Neural progenitor cell (in vitro differentiated cells): ENCODE measurements at regions not wholly inside any gene's neighbourhood (a gene's known extent, or its start where the extent isn't known, plus 50 kb on each side); places are given as distances from the start of the nearest gene placed in this dataset.

Source experiments
- DNase-seq: peaks from one replicate; pipeline ENCODE4 v3.0.0-alpha.2; 2016; ENCODE audit warnings: low spot score
- H2AFZ ChIP-seq: fragments of 200-600 bp; sonication (generic); replicated peaks from 2 replicates; pipeline ENCODE4 v1.6.1; 2016; ENCODE audit warnings: antibody characterized with exemption
- H3F3A ChIP-seq: fragments of 200-600 bp; sonication (generic); 2 replicates; pipeline ENCODE4 v1.6.1; 2016; ENCODE audit warnings: antibody characterized with exemption, low read depth
- H3K27ac ChIP-seq: fragments of 200-600 bp; sonication (generic); 2 replicates; pipeline ENCODE4 v1.5.1; 2016; ENCODE audit warnings: mild to moderate bottlenecking
- H3K27me3 ChIP-seq: fragments of 200-600 bp; sonication (generic); 2 replicates; pipeline ENCODE4 v1.6.1; 2016; ENCODE audit warnings: mild to moderate bottlenecking, moderate library complexity
- H3K36me3 ChIP-seq: fragments of 200-600 bp; sonication (generic); 2 replicates; pipeline ENCODE4 v1.5.1; 2016
- H3K4me1 ChIP-seq: fragments of 200-600 bp; sonication (generic); 2 replicates; pipeline ENCODE4 v1.6.1; 2016; ENCODE audit warnings: mixed run types
- H3K4me2 ChIP-seq: fragments of 200-600 bp; sonication (generic); 2 replicates; pipeline ENCODE4 v1.6.1; 2016
- H3K4me3 ChIP-seq: fragments of 200-600 bp; sonication (generic); 2 replicates; pipeline ENCODE4 v1.5.1; 2016
- H3K79me2 ChIP-seq: fragments of 200-600 bp; sonication (generic); 2 replicates; pipeline ENCODE4 v1.6.1; 2016; ENCODE audit warnings: low read depth
- H3K9ac ChIP-seq: fragments of 200-600 bp; sonication (generic); 2 replicates; pipeline ENCODE4 v1.6.1; 2016
- H3K9me3 ChIP-seq: fragments of 200-600 bp; sonication (generic); 2 replicates; pipeline ENCODE4 v1.5.1; 2016; ENCODE audit warnings: low read depth
- H4K20me1 ChIP-seq: fragments of 200-600 bp; sonication (generic); 2 replicates; pipeline ENCODE4 v1.6.1; 2016; ENCODE audit warnings: low read depth
- H3K27ac Mint-ChIP-seq: 3 replicates; pipeline ENCODE4 v1.8.0; 2021; ENCODE audit warnings: mixed read lengths
- H3K27me3 Mint-ChIP-seq: 2 replicates; pipeline ENCODE4 v1.8.0; 2022; ENCODE audit warnings: low read depth, mild to moderate bottlenecking, inconsistent platforms, moderate library complexity, mixed read lengths; ENCODE audit not compliant: insufficient read depth
- H3K36me3 Mint-ChIP-seq: 3 replicates; pipeline ENCODE4 v1.8.0; 2021; ENCODE audit warnings: mixed read lengths
- H3K4me1 Mint-ChIP-seq: 3 replicates; pipeline ENCODE4 v1.8.0; 2021; ENCODE audit warnings: mixed read lengths
- H3K4me3 Mint-ChIP-seq: 3 replicates; pipeline ENCODE4 v1.8.0; 2021; ENCODE audit warnings: mild to moderate bottlenecking, moderate library complexity, mixed read lengths
- H3K9me3 Mint-ChIP-seq: 3 replicates; pipeline ENCODE4 v1.8.0; 2020; ENCODE audit warnings: mixed read lengths
- CTCF ChIP-seq: fragments of 200-600 bp; sonication (generic); IDR thresholded peaks from 2 replicates; pipeline ENCODE4 v1.5.1; 2017; ENCODE audit warnings: antibody characterized with exemption, mild to moderate bottlenecking
- EZH2 ChIP-seq: fragments of 200-600 bp; sonication (generic); IDR thresholded peaks from 2 replicates; pipeline ENCODE4 v1.6.1; 2017; ENCODE audit warnings: antibody characterized with exemption, mild to moderate bottlenecking, moderate library complexity
- EZH2phosphoT487 ChIP-seq: fragments of 200-600 bp; sonication (generic); IDR thresholded peaks from 2 replicates; pipeline ENCODE4 v1.6.1; 2017; ENCODE audit warnings: antibody characterized with exemption

GRCh38 chr9:1233568-1233967 is 183.4 kb downstream of the DMRT2 start:
- Mint-ChIP-seq H3K27ac (no peak overlapping the region), H3K36me3 (no peaks in the 10 kb centered on the region), H3K9me3 (no peaks in the 10 kb centered on the region), H3K4me1 (peaks cover 6% of the 10 kb centered on the region), H3K27me3 (no peaks in the 10 kb centered on the region), H3K4me3 (no peak overlapping the region)
- Histone ChIP-seq H3K79me2 (no peaks in the 10 kb centered on the region), H3K9me3 (peaks cover 13% of the 10 kb centered on the region), H3K27me3 (no peaks in the 10 kb centered on the region), H3K36me3 (no peaks in the 10 kb centered on the region), H3K27ac (no peak overlapping the region), H3K9ac (no peak overlapping the region), H3K4me3 (no peak overlapping the region), H3K4me1 (no peaks in the 10 kb centered on the region), H4K20me1 (no peaks in the 10 kb centered on the region), H3K4me2 (no peak overlapping the region), H3F3A (no peaks in the 10 kb centered on the region), H2AFZ (no peak overlapping the region)
- no peak for DNase-seq
- TF ChIP-seq EZH2 (no peak), CTCF (no peak), EZH2phosphoT487 (no peak)

- Mint-ChIP-seq H3K9me3 (no peaks in the 10 kb centered on the region), H3K4me1 (peaks cover 9% of the 10 kb centered on the region), H3K27me3 (no peaks in the 10 kb centered on the region), H3K4me3 (no peak overlapping the region), H3K36me3 (no peaks in the 10 kb centered on the region), H3K27ac (no peak overlapping the region)
- Histone ChIP-seq H3K36me3 (no peaks in the 10 kb centered on the region), H3K9ac (no peak overlapping the region), H3K9me3 (peaks cover 19% of the 10 kb centered on the region), H4K20me1 (no peaks in the 10 kb centered on the region), H3F3A (no peaks in the 10 kb centered on the region), H3K27me3 (no peaks in the 10 kb centered on the region), H3K79me2 (no peaks in the 10 kb centered on the region), H3K4me2 (no peak overlapping the region), H3K4me3 (no peak overlapping the region), H3K27ac (no peak overlapping the region), H2AFZ (no peak overlapping the region), H3K4me1 (no peaks in the 10 kb centered on the region)
- DNase-seq: no peak
- TF ChIP-seq EZH2phosphoT487 (no peak), EZH2 (no peak), CTCF (no peak)
Observed at GRCh38 chr9:1235650-1236049, 185.5 kb downstream of the DMRT2 start.

GRCh38 chr9:1236061-1236460 is 185.9 kb downstream of the DMRT2 start:
- DNase-seq: no peak
- no peak overlapping the region for H3K4me3 Mint-ChIP-seq
- Histone ChIP-seq H3K36me3 (no peaks in the 10 kb centered on the region), H3K9ac (no peak overlapping the region), H3K4me3 (no peak overlapping the region), H4K20me1 (no peaks in the 10 kb centered on the region), H3K4me1 (no peaks in the 10 kb centered on the region), H3K27ac (no peak overlapping the region), H3K27me3 (no peaks in the 10 kb centered on the region), H3K79me2 (no peaks in the 10 kb centered on the region), H2AFZ (no peak overlapping the region), H3K4me2 (no peak overlapping the region), H3F3A (no peaks in the 10 kb centered on the region), H3K9me3 (peaks cover 19% of the 10 kb centered on the region)
- H3K27ac Mint-ChIP-seq: no peak overlapping the region
- no peak for TF ChIP-seq CTCF
- no peak for TF ChIP-seq EZH2phosphoT487
- no peak for TF ChIP-seq EZH2
- no peaks in the 10 kb centered on the region for H3K27me3 Mint-ChIP-seq
- no peaks in the 10 kb centered on the region for H3K9me3 Mint-ChIP-seq
- H3K36me3 Mint-ChIP-seq: no peaks in the 10 kb centered on the region
- peaks cover 9% of the 10 kb centered on the region for H3K4me1 Mint-ChIP-seq

GRCh38 chr9:1238407-1238806 is 188.2 kb downstream of the DMRT2 start:
- Histone ChIP-seq H3K27ac (no peak overlapping the region), H3K4me3 (no peak overlapping the region), H3K4me1 (no peaks in the 10 kb centered on the region), H3K36me3 (no peaks in the 10 kb centered on the region), H3K9me3 (peaks cover 13% of the 10 kb centered on the region), H3F3A (no peaks in the 10 kb centered on the region), H3K79me2 (no peaks in the 10 kb centered on the region), H3K9ac (no peak overlapping the region), H4K20me1 (no peaks in the 10 kb centered on the region), H3K4me2 (no peak overlapping the region), H3K27me3 (no peaks in the 10 kb centered on the region), H2AFZ (no peak overlapping the region)
- H3K4me3 Mint-ChIP-seq: no peak overlapping the region
- TF ChIP-seq EZH2: no peak
- TF ChIP-seq EZH2phosphoT487: no peak
- no peak for TF ChIP-seq CTCF
- no peaks in the 10 kb centered on the region for H3K9me3 Mint-ChIP-seq
- peaks cover 9% of the 10 kb centered on the region for H3K4me1 Mint-ChIP-seq
- H3K36me3 Mint-ChIP-seq: no peaks in the 10 kb centered on the region
- no peak for DNase-seq
- no peak overlapping the region for H3K27ac Mint-ChIP-seq
- no peaks in the 10 kb centered on the region for H3K27me3 Mint-ChIP-seq
